ENCODE measurements at regions not wholly inside any gene's neighbourhood (a gene's known extent, or its start where the extent isn't known, plus 50 kb on each side); places are given as distances from the start of the nearest gene placed in this dataset.

DNA sequence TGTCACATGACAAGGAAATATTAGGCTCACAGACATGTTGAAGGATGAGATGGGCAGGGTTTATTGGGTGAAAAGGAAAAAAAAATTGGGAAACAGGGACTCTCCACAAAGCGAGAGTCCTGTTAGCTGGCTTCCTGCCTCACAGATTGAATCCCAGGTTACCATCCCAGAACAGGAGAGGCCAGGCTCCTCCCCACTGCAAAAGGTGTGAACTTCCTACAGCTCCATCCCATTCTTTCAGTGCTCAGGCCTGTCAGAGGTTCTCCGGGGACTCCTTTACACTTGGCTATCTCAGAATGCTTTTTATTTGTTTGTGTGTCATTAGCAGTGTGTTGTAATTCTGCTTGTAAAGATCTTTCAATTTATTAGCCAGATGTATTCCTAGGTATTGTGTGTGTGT, 115.1 kb downstream of the ADTRP start:
- Histone ChIP-seq H3K36me3 (ENCODE audit: control insufficient read depth, insufficient read depth, low read length) (no peaks in the 10 kb centered on the region), H3K4me3 (ENCODE audit: low read depth in 2 of 2, low read length in 2 of 2) (no peak overlapping the region), H3K9me3 (ENCODE audit: control insufficient read depth, insufficient read depth, low read depth, low read length) (no peaks in the 10 kb centered on the region), H3K27me3 (ENCODE audit: control insufficient read depth, insufficient read depth, low read length) (no peaks in the 10 kb centered on the region), H3K27ac (ENCODE audit: low read length) (no peak overlapping the region), H3K4me1 (ENCODE audit: control insufficient read depth, insufficient read depth, low read length) (no peaks in the 10 kb centered on the region)
- BruUV-seq (replicated peaks), result no TSS peak
- ATAC-seq (no peak), DNase-seq (ENCODE audit: low read depth, low spot score) (no peak)
- CTCF ChIA-PET, result interaction anchor here (0.6 kb wide), 2 partner anchors 199 to 960 kb away, joined by 5 to 10 read pairs; no protein-coding TSS in a partner anchor
- in situ Hi-C loops (cut with HindIII; ENCODE audit: low pct_unique_long_range_greater_than_20kb, low sequenced_read_pairs), result no loop called here
- POLR2A ChIA-PET, result no interaction called here
- TF ChIP-seq TCF7L2 (IDR thresholded peaks at IDR 0.05; ENCODE audit: low read depth, low read length) (no peak), POLR2AphosphoS5 (IDR thresholded peaks at IDR 0.05; ENCODE audit: low read depth, low read length) (no peak), SIN3A (IDR thresholded peaks at IDR 0.05; ENCODE audit: borderline replicate concordance, insufficient read depth, low read depth, low read length) (no peak)
- TF ChIP-seq, protein P1, sequence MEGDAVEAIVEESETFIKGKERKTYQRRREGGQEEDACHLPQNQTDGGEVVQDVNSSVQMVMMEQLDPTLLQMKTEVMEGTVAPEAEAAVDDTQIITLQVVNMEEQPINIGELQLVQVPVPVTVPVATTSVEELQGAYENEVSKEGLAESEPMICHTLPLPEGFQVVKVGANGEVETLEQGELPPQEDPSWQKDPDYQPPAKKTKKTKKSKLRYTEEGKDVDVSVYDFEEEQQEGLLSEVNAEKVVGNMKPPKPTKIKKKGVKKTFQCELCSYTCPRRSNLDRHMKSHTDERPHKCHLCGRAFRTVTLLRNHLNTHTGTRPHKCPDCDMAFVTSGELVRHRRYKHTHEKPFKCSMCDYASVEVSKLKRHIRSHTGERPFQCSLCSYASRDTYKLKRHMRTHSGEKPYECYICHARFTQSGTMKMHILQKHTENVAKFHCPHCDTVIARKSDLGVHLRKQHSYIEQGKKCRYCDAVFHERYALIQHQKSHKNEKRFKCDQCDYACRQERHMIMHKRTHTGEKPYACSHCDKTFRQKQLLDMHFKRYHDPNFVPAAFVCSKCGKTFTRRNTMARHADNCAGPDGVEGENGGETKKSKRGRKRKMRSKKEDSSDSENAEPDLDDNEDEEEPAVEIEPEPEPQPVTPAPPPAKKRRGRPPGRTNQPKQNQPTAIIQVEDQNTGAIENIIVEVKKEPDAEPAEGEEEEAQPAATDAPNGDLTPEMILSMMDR (IDR thresholded peaks at IDR 0.05), result no peak
- intact Hi-C loops (cut with micrococcal nuclease; ENCODE audit: unreplicated experiment), result no loop called here
